Activated CD4-positive, CD25-positive, alpha-beta regulatory T cell treated with anti-CD3 and anti-CD28 coated beads, Interleukin-2, amount 50 U/mL, for 72 hours (primary cell): ENCODE measurements at regions not wholly inside any gene's neighbourhood (a gene's known extent, or its start where the extent isn't known, plus 50 kb on each side); places are given as distances from the start of the nearest gene placed in this dataset.
"Not testable (repeated sequence)": the region's sequence is repeated elsewhere in the genome, so short reads cannot be mapped to it uniquely, and the experiment has no call there.

Source experiments
- DNase-seq: peaks from one replicate; pipeline ENCODE4 v3.0.0; 2021

GRCh38 chr22:47627556-47628253, 865.3 kb downstream of the TBC1D22A start:
- no peak for DNase-seq

DNA sequence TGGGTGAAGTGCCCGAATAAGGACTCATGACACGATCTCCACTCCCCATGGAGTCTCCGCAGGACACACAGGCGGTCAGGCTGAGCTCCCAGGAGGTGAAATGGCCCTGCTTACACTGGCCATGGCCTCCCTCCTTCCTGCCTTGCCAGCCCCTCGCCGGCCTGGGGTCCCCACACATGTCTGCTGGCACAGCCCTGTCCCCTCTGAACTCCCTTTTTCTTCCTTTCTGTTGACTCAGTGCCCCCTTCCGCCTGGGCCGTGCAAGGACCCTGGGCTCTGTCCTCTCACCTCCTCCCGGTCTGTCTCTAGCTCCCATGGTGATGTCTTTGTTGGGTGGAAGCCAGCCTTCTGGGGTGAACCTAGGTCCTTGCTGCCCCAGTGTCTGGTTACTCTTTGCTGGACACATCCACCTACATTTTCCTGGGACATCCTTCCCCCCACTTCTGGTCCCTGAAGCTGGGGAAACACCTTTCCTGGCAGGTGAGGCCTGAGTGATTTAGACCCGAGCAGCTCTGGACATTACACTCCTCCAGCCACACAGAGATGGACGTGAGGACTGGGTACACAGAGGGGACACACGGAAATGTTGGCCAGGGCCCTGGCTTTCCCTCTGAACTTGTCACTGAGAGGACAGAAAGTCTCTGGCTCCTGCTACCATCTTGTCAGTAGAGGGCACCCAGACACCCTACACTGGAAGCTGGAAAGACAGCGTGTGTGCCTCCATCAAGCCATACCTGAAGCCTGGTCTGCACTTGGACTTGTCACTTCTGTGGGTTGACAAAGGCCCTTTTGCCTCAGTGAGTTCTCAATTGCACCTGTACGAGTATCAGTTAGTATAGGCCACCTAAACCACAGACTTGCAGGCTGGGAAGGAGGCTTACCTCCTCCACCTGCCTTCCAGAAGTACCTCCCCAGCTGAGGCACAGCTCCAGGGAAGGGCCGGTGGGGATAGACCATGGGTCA, 864.3 kb downstream of the TBC1D22A start:
- no peak for DNase-seq

GRCh38 chr22:47625531-47626427, 863.3 kb downstream of the TBC1D22A start:
- DNase-seq, result no peak

DNA sequence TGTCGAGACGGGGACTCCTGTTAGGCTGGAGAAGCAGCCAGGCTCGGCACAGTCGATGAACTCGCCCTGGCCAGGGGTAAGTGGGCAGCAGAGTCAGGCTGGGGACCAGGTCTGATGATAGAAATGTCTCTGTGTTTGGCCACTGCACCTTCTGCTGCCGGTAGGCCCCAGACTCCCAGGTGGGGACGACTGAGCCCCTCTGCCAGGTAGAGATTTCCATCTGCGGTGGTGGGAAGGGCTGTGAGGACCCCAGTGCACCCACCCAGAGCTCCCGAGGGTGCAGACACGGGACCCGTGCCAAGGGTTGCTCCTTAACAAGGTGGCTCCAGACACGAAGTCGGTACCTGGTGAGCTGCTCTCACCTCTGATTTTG, 862.5 kb downstream of the TBC1D22A start:
- DNase-seq, result no peak

DNA sequence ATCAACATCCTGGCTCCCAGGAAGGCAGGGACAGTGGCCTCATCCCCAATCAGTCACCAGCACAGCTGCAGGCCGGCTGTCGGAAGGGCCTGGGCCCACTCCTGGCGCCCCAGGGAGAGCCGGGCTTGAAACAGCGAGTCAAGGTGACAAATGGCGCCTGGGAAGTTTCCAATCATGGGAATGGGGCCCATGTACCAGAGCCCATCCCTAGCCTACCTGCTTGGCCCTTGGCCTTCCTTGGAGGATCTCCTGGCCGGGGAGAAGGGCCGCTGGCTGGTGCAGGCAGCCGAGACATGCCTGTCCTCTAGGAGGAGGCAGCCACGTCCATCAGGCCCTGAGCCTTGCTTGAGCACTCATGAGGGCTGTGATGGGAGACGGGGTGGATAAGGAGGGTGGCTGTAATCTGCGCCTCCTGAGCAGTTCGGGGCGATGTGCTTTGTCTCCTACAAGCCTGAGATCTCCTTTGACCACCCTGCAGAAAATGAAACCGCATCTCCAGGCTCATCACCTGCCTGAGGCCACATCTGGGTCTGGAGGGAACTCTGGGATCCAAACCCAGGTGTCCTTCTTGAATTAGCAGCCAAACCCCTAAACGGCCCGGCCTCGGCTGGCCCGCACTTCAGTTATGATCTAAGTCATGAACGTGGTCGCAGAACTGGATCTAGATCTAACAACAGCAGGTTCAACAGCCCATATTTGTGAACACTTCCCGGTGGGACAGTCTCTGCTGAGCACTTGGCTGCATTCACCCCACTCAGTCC, 862.0 kb downstream of the TBC1D22A start:
- DNase-seq, result no peak

DNA sequence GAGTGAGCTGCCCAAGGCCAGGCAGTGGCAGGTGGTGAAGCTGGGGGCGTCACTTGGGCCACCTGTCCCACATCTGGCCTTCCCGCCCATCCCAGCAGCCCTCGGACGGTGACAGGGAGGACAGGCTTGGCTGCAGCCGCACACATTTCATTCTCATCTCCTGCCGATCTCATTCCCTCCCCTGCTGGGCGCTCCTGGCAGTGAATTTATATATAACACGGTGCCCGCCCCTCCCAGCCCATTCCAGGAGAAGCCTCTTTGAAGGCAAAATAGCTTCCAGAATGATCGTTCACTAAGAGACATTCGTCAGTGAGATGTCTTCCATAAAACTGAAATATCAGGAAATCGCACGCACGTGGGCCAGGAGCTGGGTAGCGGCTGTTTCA, 861.3 kb downstream of the TBC1D22A start:
- DNase-seq, result no peak

- no peak for DNase-seq
Measured at GRCh38 chr22:47623066-47623762, 860.8 kb downstream of the TBC1D22A start.

- DNase-seq, result no peak
Measured at GRCh38 chr22:47622541-47622940, 860.1 kb downstream of the TBC1D22A start.

GRCh38 chr22:47621253-47621652, 858.8 kb downstream of the TBC1D22A start:
- DNase-seq, result no peak

- DNase-seq, result no peak
Measured at GRCh38 chr22:47620391-47620790, 857.9 kb downstream of the TBC1D22A start.

- DNase-seq, result no peak
Measured at GRCh38 chr22:47619631-47620030, 857.2 kb downstream of the TBC1D22A start.

DNA sequence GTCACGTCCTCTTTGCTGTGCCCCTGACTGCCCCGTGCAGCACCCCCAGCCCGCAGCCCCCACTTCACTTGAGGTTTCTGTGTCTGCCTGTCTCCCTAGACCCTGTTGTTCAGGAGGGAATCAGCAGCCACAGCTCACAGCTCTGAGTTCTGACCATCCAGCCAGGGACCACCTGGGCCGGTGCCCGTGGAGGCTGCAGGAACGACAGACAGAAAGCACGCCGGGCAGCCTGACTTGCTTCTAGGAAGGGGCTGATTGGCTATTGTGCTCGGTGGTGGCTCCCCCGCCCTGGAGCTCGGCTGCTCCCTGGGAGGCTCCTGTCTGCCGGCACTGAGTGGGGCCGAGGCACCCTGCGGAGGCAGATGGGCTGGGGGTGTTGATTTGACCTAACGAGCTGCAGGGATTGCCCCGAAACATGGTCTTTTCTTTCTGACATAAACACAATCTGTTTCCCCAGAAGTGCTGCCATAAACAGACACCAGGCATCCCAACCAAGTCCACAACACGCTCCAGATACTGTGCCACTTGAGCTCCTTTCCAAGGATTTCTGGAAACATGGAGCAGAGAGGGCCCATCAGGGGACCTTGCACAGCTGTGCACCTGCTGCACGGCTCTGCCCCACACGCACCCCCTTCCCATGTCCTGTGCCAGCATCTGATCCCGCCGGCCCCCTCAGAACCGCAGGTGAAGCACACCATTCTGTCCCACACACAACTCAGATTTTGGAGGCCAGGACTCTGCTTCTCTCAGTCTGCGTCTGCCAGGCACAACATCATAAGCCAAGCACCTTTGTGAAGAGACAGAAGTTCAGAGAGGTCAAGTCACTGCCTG, 855.9 kb downstream of the TBC1D22A start:
- DNase-seq, result no peak

DNA sequence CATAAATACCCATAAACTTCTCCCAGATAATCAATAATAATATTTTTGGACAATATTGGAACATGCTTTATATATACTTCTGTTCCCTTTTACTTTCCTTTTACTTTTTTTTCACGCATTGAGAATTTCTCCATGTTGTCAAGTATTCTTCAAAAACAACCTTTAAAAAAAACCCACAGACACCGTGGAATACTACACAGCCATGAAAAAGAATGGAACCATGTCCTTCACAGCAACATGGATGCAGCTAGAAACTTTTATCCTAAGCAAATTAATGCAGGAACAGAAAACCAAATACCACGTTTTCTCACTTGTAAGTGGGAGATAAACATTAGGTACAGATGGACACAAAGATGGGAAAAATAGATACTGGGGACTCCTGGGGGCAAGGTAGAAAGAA, 854.7 kb downstream of the TBC1D22A start:
- no peak for DNase-seq

DNA sequence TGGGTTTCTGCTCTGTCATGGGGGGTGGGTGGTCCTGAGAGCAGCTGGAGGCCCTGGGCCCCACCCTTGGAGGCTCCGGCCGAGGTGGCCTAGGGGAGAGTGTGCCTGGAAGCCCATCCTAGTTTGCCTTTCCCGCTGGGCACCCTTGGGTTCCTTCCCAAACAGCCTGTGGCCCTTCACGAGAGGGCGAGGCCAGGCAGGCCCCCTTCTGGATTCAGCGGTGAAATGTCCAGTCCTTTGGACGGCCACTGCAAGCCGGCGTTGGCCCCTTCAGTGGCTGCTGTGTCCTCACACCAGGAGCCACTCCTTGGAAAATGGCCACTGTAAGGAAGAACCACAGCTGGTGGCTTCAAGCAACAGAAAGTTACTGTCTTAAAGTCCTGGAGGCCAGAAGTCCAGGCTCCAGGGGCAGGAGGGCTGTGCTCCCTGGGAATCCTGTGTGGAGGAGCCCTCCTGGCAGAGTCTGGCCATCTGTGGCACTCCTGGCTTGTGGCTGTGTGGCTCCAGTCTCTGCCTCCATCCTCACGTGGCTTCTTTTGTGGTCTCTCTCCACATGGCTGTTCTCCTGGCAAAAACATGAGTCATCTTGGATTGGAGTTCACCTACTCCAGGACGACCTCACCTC, 854.1 kb downstream of the TBC1D22A start:
- DNase-seq, result no peak

DNA sequence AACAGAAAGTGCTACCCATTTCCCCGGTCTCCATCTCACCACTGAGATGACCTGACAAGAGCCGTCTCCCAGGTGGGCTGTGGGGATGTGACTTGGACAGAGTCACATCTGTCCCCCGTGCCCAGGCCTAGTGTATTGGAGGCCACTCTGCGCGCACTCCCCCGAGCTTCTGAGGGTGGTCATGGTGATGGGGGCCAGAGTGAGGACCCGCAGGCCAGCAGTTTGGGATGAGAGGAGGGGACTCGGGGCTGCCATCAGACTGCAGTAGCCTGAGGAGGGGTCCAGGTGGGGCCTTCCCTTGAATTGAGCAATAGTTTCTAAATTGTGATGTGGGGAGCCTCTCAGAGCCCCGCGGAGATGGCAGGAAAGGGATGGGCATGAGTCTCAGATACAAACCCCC, 852.6 kb downstream of the TBC1D22A start:
- DNase-seq, result no peak

DNA sequence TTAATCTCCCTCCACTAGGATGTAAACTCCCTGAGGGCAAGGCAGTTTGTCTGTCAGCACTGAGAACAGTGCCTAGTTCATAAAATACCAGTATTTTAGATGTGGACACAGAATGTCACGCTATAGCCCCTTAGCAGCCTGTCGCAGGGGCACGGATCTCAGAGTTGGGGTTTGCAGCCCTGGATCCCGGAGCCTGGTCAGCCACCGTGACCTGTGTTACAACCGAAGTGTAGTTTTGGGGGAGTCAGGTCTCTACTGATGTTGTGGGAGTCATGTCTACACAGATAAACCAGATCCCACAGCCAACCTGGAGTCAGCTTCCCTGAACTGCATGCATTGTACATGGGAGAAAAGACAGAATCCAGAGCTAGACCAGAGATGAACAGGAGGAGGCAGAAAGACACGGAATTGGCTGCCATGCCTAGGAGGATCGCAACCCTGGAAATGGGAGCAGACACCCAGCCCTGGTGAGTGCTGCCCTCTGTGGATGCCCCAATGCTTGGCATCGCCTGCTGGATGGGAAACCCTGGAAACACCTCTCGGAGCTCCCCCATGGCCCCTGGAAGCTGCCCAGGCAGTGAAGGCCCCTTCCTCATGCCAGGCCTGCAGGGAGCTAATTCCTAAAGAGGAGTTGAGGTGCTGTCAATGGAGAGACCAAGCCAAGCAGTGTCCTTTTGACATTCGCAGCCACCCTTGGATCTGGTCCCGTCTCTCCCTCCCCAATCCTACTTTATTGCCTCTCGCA, 851.3 kb downstream of the TBC1D22A start:
- DNase-seq, result no peak

DNA sequence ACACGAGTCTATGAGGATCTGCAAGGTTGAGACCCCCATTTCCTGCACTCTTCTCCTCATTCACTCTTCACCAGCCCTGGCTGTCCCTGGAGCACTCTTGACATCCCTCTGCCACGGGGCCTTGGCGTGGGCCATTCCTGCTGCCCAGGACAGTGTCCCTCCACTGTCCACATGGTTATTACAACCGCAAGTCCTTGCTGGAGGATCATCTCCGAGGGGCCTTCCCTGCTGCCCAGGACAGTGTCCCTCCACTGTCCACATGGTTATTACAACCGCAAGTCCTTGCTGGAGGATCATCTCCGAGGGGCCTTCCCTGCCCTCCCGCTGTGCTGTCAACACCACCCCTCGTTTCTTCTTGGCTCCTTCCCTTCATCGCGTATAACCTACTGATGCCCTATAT, 850.7 kb downstream of the TBC1D22A start:
- not testable (repeated sequence) for DNase-seq

DNA sequence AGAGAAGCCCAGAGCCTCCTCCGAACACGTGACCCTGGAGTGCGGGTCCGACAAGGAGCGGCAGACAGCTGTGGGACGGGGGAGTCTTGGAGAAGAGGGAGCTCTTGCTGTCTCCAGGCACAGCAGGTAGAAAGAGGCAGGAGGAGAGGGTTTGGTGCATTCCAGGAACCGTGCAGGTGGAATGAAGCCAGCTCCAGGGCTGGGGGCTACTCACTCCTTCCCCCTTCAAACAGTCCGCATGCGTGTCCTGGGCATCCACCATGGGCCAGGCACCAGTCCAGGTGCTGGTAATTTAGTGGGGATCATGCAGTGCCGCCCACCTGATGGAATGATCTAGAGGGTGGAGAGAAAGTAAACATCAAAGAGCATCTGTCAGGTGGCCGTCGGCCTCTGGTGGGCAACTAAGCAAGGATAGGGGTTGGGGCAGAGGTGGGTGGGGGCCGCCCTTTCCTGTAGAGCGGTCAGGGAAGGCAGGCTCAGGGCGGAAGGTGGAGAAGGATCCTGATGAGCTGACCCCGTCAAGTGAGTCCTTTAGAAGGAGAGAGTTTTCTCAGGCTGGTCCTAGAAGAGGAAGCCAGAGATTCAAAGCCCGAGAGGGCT, 850.0 kb downstream of the TBC1D22A start:
- DNase-seq, result no peak

- no peak for DNase-seq
Measured at GRCh38 chr22:47610764-47611163, 848.3 kb downstream of the TBC1D22A start.
